ENCODE measurements at regions not wholly inside any gene's neighbourhood (a gene's known extent, or its start where the extent isn't known, plus 50 kb on each side); places are given as distances from the start of the nearest gene placed in this dataset.

- H3K4me3 ChIP-seq (ENCODE audit: low read depth, low read length), result no peak overlapping the region
- TF ChIP-seq, protein P1, sequence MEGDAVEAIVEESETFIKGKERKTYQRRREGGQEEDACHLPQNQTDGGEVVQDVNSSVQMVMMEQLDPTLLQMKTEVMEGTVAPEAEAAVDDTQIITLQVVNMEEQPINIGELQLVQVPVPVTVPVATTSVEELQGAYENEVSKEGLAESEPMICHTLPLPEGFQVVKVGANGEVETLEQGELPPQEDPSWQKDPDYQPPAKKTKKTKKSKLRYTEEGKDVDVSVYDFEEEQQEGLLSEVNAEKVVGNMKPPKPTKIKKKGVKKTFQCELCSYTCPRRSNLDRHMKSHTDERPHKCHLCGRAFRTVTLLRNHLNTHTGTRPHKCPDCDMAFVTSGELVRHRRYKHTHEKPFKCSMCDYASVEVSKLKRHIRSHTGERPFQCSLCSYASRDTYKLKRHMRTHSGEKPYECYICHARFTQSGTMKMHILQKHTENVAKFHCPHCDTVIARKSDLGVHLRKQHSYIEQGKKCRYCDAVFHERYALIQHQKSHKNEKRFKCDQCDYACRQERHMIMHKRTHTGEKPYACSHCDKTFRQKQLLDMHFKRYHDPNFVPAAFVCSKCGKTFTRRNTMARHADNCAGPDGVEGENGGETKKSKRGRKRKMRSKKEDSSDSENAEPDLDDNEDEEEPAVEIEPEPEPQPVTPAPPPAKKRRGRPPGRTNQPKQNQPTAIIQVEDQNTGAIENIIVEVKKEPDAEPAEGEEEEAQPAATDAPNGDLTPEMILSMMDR (IDR thresholded peaks at IDR 0.05; ENCODE audit: insufficient read depth, low read length), result no peak
- no peak for DNase-seq (ENCODE audit: low read depth)
These were observed 528.1 kb downstream of the NPIPA7 start for GRCh38 chr16:16907089-16907488.

GRCh38 chr16:16908077-16908476 lies 529.1 kb downstream of the NPIPA7 start:
- no peak overlapping the region for H3K4me3 ChIP-seq (ENCODE audit: low read depth, low read length)
- TF ChIP-seq, protein P1 (IDR thresholded peaks at IDR 0.05; ENCODE audit: insufficient read depth, low read length), result no peak
- no peak for DNase-seq (ENCODE audit: low read depth)

DNA sequence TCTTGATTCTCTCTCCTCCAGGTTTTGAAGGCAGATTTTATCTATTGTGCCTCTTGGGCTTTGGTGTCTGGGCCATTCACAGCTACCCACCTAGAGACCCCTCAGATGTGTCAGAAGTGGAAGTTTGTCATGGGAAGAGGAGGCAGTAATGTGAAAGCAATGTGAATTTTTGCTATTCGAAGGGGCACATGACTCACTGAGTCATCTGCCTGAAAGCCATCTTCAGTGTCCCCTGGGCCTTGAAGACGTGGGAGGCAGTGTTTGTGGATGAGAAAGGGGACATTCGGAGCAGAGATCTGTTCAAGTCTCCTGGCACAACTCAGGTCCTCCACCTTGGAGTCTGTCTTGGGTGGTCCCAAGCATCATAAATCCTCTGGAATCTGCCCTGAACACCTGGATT lies 530.2 kb downstream of the NPIPA7 start:
- H3K4me3 ChIP-seq (ENCODE audit: low read depth, low read length), result no peak overlapping the region
- TF ChIP-seq, protein P1 (IDR thresholded peaks at IDR 0.05; ENCODE audit: insufficient read depth, low read length), result no peak
- DNase-seq (ENCODE audit: low read depth), result no peak

DNA sequence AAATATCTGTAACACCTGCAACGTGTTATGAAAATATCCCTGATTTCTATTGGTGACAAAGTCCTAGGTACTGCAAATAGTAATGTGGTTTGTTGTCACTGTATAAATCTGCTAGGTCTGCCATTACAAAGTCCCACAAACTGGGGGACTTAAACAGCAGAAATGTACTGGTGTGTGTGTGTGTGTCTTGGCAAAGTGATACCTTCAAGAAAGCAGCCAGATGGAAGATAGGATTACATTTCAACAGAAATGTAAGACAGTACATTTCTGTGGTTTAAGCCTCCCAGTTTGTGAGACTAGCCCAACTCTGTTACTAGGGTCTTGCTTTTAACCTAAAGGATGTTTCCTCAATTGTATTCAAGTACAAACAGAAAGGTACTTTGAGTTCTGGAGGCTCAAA lies 531.7 kb downstream of the NPIPA7 start:
- H3K4me3 ChIP-seq (ENCODE audit: low read depth, low read length), result no peak overlapping the region
- TF ChIP-seq, protein P1 (IDR thresholded peaks at IDR 0.05; ENCODE audit: insufficient read depth, low read length), result no peak
- no peak for DNase-seq (ENCODE audit: low read depth)

- TF ChIP-seq, protein P1 (IDR thresholded peaks at IDR 0.05; ENCODE audit: insufficient read depth, low read length), result no peak
- H3K4me3 ChIP-seq (ENCODE audit: low read depth, low read length), result no peak overlapping the region
- no peak for DNase-seq (ENCODE audit: low read depth)
These were observed 536.8 kb downstream of the NPIPA7 start for GRCh38 chr16:16915771-16916170.

DNA sequence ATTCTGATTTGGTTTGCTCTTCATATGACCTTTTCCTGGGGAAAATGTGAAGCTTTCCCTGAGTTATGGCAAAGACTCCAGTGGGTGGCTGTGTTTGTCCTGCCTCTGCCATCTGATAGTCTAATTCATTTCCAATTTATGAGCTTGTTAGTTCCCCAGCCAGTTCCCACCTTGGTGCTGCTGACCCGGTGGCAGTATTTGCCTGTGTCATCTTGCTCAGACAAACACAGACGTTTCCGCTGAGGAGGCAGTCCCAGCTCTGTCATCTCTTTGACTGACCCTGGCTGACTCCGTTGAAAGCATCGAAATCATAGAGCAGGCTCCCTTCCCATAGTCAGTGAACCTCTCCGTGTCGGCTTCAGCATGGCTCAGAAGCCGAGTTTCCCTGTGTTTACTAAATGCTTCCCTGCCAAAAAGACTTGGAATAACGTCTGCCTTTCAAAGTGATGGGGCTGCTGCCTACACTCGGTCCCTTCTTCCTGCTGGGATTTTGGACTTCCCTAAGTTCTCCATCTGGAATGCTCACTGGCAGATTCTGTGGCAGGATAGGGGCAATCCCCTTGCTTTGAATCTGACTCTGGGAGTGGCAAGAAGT lies 538.3 kb downstream of the NPIPA7 start:
- H3K4me3 ChIP-seq (ENCODE audit: low read depth, low read length), result no peak overlapping the region
- DNase-seq (ENCODE audit: low read depth), result no peak
- TF ChIP-seq, protein P1 (IDR thresholded peaks at IDR 0.05; ENCODE audit: insufficient read depth, low read length), result no peak

- H3K4me3 ChIP-seq (ENCODE audit: low read depth, low read length), result no peak overlapping the region
- TF ChIP-seq, protein P1 (IDR thresholded peaks at IDR 0.05; ENCODE audit: insufficient read depth, low read length), result no peak
- DNase-seq (ENCODE audit: low read depth), result no peak
These were observed 544.5 kb downstream of the NPIPA7 start for GRCh38 chr16:16923479-16923878.

All from fibroblast of the aortic adventitia (primary cell).